Activated naive CD4-positive, alpha-beta T cell treated with anti-CD3 and anti-CD28 coated beads, Interleukin-2, amount 50 U/mL, for 24 hours (primary cell): ENCODE measurements at regions not wholly inside any gene's neighbourhood (a gene's known extent, or its start where the extent isn't known, plus 50 kb on each side); places are given as distances from the start of the nearest gene placed in this dataset.

Source experiments
- H3K27ac Mint-ChIP-seq: one replicate; pipeline ENCODE4 v1.8.0; 2021; ENCODE audit warnings: mild to moderate bottlenecking, mixed read lengths
- H3K27me3 Mint-ChIP-seq: one replicate; pipeline ENCODE4 v1.8.0; 2021; ENCODE audit warnings: mixed read lengths
- H3K36me3 Mint-ChIP-seq: one replicate; pipeline ENCODE4 v1.8.0; 2021; ENCODE audit warnings: mixed read lengths
- H3K4me1 Mint-ChIP-seq: one replicate; pipeline ENCODE4 v1.8.0; 2021; ENCODE audit warnings: mixed read lengths
- H3K4me3 Mint-ChIP-seq: one replicate; pipeline ENCODE4 v1.8.0; 2021; ENCODE audit warnings: mild to moderate bottlenecking, mixed read lengths
- H3K9me3 Mint-ChIP-seq: one replicate; pipeline ENCODE4 v1.8.0; 2021; ENCODE audit warnings: mixed read lengths

GRCh38 chr7:136807598-136807997, 60.9 kb upstream of the CHRM2 start:
- Mint-ChIP-seq H3K9me3 (peaks cover 5% of the 10 kb centered on the region), H3K4me3 (no peak overlapping the region), H3K36me3 (no peaks in the 10 kb centered on the region), H3K27me3 (no peaks in the 10 kb centered on the region), H3K4me1 (no peaks in the 10 kb centered on the region), H3K27ac (no peak overlapping the region)

GRCh38 chr7:136803028-136803427, 65.4 kb upstream of the CHRM2 start:
- Mint-ChIP-seq H3K4me1 (no peaks in the 10 kb centered on the region), H3K36me3 (no peaks in the 10 kb centered on the region), H3K9me3 (peaks cover 19% of the 10 kb centered on the region), H3K27ac (no peak overlapping the region), H3K4me3 (no peak overlapping the region), H3K27me3 (no peaks in the 10 kb centered on the region)

- no peak overlapping the region for H3K27ac Mint-ChIP-seq
- H3K27me3 Mint-ChIP-seq, result no peaks in the 10 kb centered on the region
- H3K4me3 Mint-ChIP-seq, result no peak overlapping the region
- H3K4me1 Mint-ChIP-seq, result no peaks in the 10 kb centered on the region
- no peaks in the 10 kb centered on the region for H3K36me3 Mint-ChIP-seq
- no peaks in the 10 kb centered on the region for H3K9me3 Mint-ChIP-seq
Observed at GRCh38 chr7:136783934-136784333, 84.5 kb upstream of the CHRM2 start.

GRCh38 chr7:136741941-136742340, 126.5 kb upstream of the CHRM2 start:
- H3K4me3 Mint-ChIP-seq, result no peak overlapping the region
- no peaks in the 10 kb centered on the region for H3K36me3 Mint-ChIP-seq
- H3K27me3 Mint-ChIP-seq, result no peaks in the 10 kb centered on the region
- H3K4me1 Mint-ChIP-seq, result no peaks in the 10 kb centered on the region
- peaks cover 9% of the 10 kb centered on the region for H3K9me3 Mint-ChIP-seq
- H3K27ac Mint-ChIP-seq, result no peak overlapping the region

- no peak overlapping the region for H3K27ac Mint-ChIP-seq
- no peaks in the 10 kb centered on the region for H3K4me1 Mint-ChIP-seq
- H3K9me3 Mint-ChIP-seq, result peaks cover 12% of the 10 kb centered on the region
- no peak overlapping the region for H3K4me3 Mint-ChIP-seq
- no peaks in the 10 kb centered on the region for H3K36me3 Mint-ChIP-seq
- H3K27me3 Mint-ChIP-seq, result no peaks in the 10 kb centered on the region
Observed at GRCh38 chr7:136728945-136729344, 139.5 kb upstream of the CHRM2 start.

- Mint-ChIP-seq H3K4me1 (no peaks in the 10 kb centered on the region), H3K27ac (no peak overlapping the region), H3K4me3 (no peak overlapping the region), H3K27me3 (no peaks in the 10 kb centered on the region), H3K9me3 (peaks cover 4% of the 10 kb centered on the region), H3K36me3 (no peaks in the 10 kb centered on the region)
Observed at GRCh38 chr7:136726460-136726859, 142.0 kb upstream of the CHRM2 start.

GRCh38 chr7:136717910-136718557, 150.4 kb upstream of the CHRM2 start:
- Mint-ChIP-seq H3K4me1 (no peaks in the 10 kb centered on the region), H3K9me3 (peaks cover 10% of the 10 kb centered on the region), H3K4me3 (no peak overlapping the region), H3K36me3 (no peaks in the 10 kb centered on the region), H3K27me3 (no peaks in the 10 kb centered on the region), H3K27ac (no peak overlapping the region)

GRCh38 chr7:136714062-136714461, 154.4 kb upstream of the CHRM2 start:
- Mint-ChIP-seq H3K27ac (no peak overlapping the region), H3K4me1 (no peaks in the 10 kb centered on the region), H3K4me3 (no peak overlapping the region), H3K9me3 (peaks cover 6% of the 10 kb centered on the region), H3K27me3 (no peaks in the 10 kb centered on the region), H3K36me3 (no peaks in the 10 kb centered on the region)

GRCh38 chr7:136710751-136711150, 157.7 kb upstream of the CHRM2 start:
- no peak overlapping the region for H3K4me3 Mint-ChIP-seq

GRCh38 chr7:136709876-136710275, 158.6 kb upstream of the CHRM2 start:
- Mint-ChIP-seq H3K4me3 (no peak overlapping the region), H3K36me3 (no peaks in the 10 kb centered on the region), H3K9me3 (no peaks in the 10 kb centered on the region), H3K27me3 (no peaks in the 10 kb centered on the region), H3K4me1 (no peaks in the 10 kb centered on the region), H3K27ac (no peak overlapping the region)

More at GRCh38 chr7:136710751-136711150, 157.7 kb upstream of the CHRM2 start:
- H3K4me1 Mint-ChIP-seq, result no peaks in the 10 kb centered on the region
- no peaks in the 10 kb centered on the region for H3K36me3 Mint-ChIP-seq
- H3K9me3 Mint-ChIP-seq, result no peaks in the 10 kb centered on the region
- no peak overlapping the region for H3K27ac Mint-ChIP-seq
- H3K27me3 Mint-ChIP-seq, result no peaks in the 10 kb centered on the region

- Mint-ChIP-seq H3K9me3 (peaks cover 10% of the 10 kb centered on the region), H3K4me1 (no peaks in the 10 kb centered on the region), H3K4me3 (no peak overlapping the region), H3K27ac (no peak overlapping the region), H3K36me3 (no peaks in the 10 kb centered on the region), H3K27me3 (no peaks in the 10 kb centered on the region)
Observed at GRCh38 chr7:136702913-136703312, 165.5 kb upstream of the CHRM2 start.

- Mint-ChIP-seq H3K27ac (no peak overlapping the region), H3K27me3 (no peaks in the 10 kb centered on the region), H3K4me1 (no peaks in the 10 kb centered on the region), H3K36me3 (no peaks in the 10 kb centered on the region), H3K4me3 (no peak overlapping the region), H3K9me3 (peaks cover 10% of the 10 kb centered on the region)
Observed at GRCh38 chr7:136698977-136699376, 169.5 kb upstream of the CHRM2 start.

- H3K27ac Mint-ChIP-seq, result no peak overlapping the region
- peaks cover 10% of the 10 kb centered on the region for H3K9me3 Mint-ChIP-seq
- H3K4me1 Mint-ChIP-seq, result no peaks in the 10 kb centered on the region
- no peak overlapping the region for H3K4me3 Mint-ChIP-seq
- H3K36me3 Mint-ChIP-seq, result no peaks in the 10 kb centered on the region
- H3K27me3 Mint-ChIP-seq, result no peaks in the 10 kb centered on the region
Observed at GRCh38 chr7:136698231-136698630, 170.2 kb upstream of the CHRM2 start.

- Mint-ChIP-seq H3K9me3 (peaks cover 6% of the 10 kb centered on the region), H3K27me3 (no peaks in the 10 kb centered on the region), H3K4me1 (no peaks in the 10 kb centered on the region), H3K4me3 (no peak overlapping the region), H3K36me3 (no peaks in the 10 kb centered on the region), H3K27ac (no peak overlapping the region)
Observed at GRCh38 chr7:136697271-136697670, 171.2 kb upstream of the CHRM2 start.

GRCh38 chr7:136693166-136694119, 175.0 kb upstream of the CHRM2 start:
- peaks cover 6% of the 10 kb centered on the region for H3K9me3 Mint-ChIP-seq
- no peak overlapping the region for H3K4me3 Mint-ChIP-seq
- H3K27ac Mint-ChIP-seq, result no peak overlapping the region
- no peaks in the 10 kb centered on the region for H3K4me1 Mint-ChIP-seq
- H3K36me3 Mint-ChIP-seq, result no peaks in the 10 kb centered on the region
- H3K27me3 Mint-ChIP-seq, result no peaks in the 10 kb centered on the region

GRCh38 chr7:136692221-136692620, 176.2 kb upstream of the CHRM2 start:
- no peak overlapping the region for H3K27ac Mint-ChIP-seq
- no peaks in the 10 kb centered on the region for H3K27me3 Mint-ChIP-seq
- H3K4me3 Mint-ChIP-seq, result no peak overlapping the region

More at GRCh38 chr7:136692221-136692620, 176.2 kb upstream of the CHRM2 start:
- H3K9me3 Mint-ChIP-seq, result peaks cover 6% of the 10 kb centered on the region
- H3K4me1 Mint-ChIP-seq, result no peaks in the 10 kb centered on the region
- H3K36me3 Mint-ChIP-seq, result no peaks in the 10 kb centered on the region
